ENCODE measurements at regions not wholly inside any gene's neighbourhood (a gene's known extent, or its start where the extent isn't known, plus 50 kb on each side); places are given as distances from the start of the nearest gene placed in this dataset.

DNA sequence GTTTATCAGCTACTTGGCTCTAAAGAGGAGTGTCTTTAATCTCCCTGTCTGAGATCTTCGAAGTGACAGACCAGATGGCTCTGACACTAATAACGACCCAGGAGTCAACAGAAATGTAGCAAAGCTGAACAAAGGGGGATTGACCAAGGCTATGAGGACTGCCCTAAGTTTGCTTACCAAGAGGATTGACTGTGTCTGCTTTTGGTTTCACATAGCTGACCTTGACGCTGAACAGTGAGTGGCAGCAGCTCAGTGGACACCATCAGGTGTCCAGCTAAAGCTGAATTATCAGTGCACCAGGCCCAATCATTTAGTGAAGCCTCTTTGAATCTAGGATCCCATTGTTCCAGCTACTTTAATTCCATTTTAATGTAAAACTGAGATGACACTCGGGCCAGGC is 262.6 kb downstream of the COX7C start:
- no peak overlapping the region for H3K4me2 ChIP-seq (ENCODE audit: low read length)
- no peak overlapping the region for H3K4me3 ChIP-seq (ENCODE audit: low read length)
- no peaks in the 10 kb centered on the region for H3K9me3 ChIP-seq (replicated peaks; ENCODE audit: low read length)
- no peaks in the 10 kb centered on the region for H3K27me3 ChIP-seq (ENCODE audit: control insufficient read depth, insufficient read depth, low read length)
- no peak overlapping the region for H3K9ac ChIP-seq (ENCODE audit: low read depth, low read length)
- H3K36me3 ChIP-seq (ENCODE audit: insufficient read depth, low read length) = no peaks in the 10 kb centered on the region
- H3K4me1 ChIP-seq (ENCODE audit: control insufficient read depth, insufficient read depth, low read length) = no peaks in the 10 kb centered on the region

DNA sequence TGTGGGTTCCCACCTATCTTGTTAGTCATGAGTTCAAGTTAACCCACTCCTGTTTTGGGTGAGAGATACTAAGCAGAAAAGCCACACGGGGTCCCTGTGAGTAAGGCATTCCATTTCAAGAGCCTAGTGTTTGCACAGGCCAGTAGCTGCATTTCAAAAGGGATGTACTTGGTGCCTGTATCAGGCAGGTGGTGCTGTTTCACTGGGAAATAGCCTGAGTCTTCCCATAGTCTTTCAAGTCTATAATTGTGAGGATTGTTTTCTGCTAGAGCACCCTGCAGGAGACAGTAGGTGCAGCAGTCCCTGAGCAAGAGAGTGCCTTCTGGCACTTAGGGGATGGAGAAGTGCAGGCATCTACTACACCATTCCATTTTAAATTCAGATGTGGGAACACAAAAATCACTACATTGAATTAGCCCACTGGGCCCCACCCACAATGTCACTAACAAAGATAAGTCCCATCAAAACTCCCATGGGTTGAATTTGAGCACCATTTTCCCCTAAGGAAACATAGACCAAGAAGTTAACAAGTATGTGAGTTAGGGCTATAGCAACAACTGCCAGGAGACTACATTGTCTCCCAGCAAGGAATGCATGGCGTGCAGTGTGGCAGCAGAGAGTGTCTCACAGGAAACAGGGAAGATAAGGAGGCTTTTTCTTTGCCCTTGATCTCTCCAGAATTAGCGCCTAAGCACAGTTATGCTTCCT is 263.2 kb downstream of the COX7C start:
- Histone ChIP-seq H3K27me3 (ENCODE audit: control insufficient read depth, insufficient read depth, low read length) (no peaks in the 10 kb centered on the region), H3K9me3 (replicated peaks; ENCODE audit: low read length) (no peaks in the 10 kb centered on the region), H3K9ac (ENCODE audit: low read depth, low read length) (no peak overlapping the region), H3K4me1 (ENCODE audit: control insufficient read depth, insufficient read depth, low read length) (no peaks in the 10 kb centered on the region), H3K4me2 (ENCODE audit: low read length) (no peak overlapping the region), H3K4me3 (ENCODE audit: low read length) (no peak overlapping the region), H3K36me3 (ENCODE audit: insufficient read depth, low read length) (no peaks in the 10 kb centered on the region)

DNA sequence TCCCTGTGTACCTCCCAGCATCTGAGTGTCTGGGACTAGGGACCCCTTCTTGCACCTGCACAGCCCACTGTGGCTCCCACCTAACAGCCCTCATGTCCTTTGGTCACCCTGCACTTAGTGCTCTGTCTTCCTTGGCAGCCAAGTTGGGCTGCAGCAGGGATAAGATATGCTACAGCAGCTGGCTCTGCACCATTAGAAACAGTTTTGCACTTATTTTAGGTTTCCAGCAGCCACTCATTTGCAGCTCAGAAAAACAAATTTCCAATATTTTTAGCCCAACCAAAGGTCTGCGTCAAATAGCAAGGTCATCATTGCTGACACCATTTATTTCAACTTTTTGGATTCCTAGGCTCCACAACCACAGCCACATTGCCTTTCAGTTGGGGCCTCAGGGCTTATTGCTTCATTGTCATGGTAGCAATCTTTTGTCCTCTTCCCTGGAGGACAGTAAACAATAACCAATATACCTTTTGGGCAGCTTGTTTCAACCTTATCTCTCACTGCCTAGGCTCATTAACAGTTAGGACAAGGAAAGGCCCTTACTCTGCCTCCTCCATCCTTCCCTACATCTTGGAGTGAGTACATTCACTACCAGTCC is 263.9 kb downstream of the COX7C start:
- H3K36me3 ChIP-seq (ENCODE audit: insufficient read depth, low read length) = no peaks in the 10 kb centered on the region
- H3K9ac ChIP-seq (ENCODE audit: low read depth, low read length) = no peak overlapping the region
- H3K4me2 ChIP-seq (ENCODE audit: low read length) = no peak overlapping the region
- H3K4me1 ChIP-seq (ENCODE audit: control insufficient read depth, insufficient read depth, low read length) = no peaks in the 10 kb centered on the region
- H3K4me3 ChIP-seq (ENCODE audit: low read length) = no peak overlapping the region
- H3K27me3 ChIP-seq (ENCODE audit: control insufficient read depth, insufficient read depth, low read length) = no peaks in the 10 kb centered on the region
- no peaks in the 10 kb centered on the region for H3K9me3 ChIP-seq (replicated peaks; ENCODE audit: low read length)

DNA sequence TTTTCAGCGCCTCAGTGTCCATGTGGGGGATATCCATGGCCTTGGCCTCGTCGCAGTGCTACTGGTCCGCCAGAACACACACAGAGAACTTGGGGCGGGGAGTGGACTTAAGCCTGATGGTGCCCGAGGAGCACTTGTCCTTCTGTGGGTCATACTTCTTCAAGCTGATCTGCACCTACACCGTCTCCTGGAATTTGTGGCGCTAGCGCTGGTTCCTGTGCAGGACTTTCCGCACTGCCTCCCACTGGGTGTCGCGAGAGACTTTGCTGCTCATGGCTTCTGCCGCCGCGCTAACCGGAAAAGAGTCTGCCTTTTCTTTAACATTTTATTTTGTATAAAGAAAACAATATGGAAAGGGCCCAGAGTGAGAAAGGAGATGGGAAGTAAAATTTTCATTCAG is 266.9 kb downstream of the COX7C start:
- Histone ChIP-seq H3K27me3 (ENCODE audit: control insufficient read depth, insufficient read depth, low read length) (peaks cover 3% of the 10 kb centered on the region), H3K9ac (ENCODE audit: low read depth, low read length) (no peak overlapping the region), H3K4me1 (ENCODE audit: control insufficient read depth, insufficient read depth, low read length) (no peaks in the 10 kb centered on the region), H3K36me3 (ENCODE audit: insufficient read depth, low read length) (no peaks in the 10 kb centered on the region), H3K4me3 (ENCODE audit: low read length) (no peak overlapping the region), H3K9me3 (replicated peaks; ENCODE audit: low read length) (no peaks in the 10 kb centered on the region), H3K4me2 (ENCODE audit: low read length) (no peak overlapping the region)

DNA sequence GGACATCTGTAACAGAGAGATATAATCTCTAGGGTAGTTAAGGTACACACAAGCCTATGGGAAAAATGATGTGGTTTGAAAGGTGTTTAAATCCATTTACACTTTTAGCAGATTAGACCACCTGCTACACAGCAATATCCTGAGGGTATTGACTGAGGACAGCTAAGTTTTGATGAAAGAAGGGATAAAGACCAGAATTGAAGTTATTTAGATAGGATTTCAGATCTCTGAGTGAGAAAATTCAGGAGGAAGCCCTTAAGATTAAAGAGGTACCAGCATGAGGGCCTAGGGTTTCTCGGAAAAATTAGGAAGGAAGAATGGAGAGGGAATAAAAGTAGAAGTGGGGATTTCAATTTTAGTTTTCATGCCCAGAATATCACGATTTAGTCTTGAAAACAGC is 267.3 kb downstream of the COX7C start:
- Histone ChIP-seq H3K36me3 (ENCODE audit: insufficient read depth, low read length) (no peaks in the 10 kb centered on the region), H3K9me3 (replicated peaks; ENCODE audit: low read length) (no peaks in the 10 kb centered on the region), H3K27me3 (ENCODE audit: control insufficient read depth, insufficient read depth, low read length) (peaks cover 3% of the 10 kb centered on the region), H3K4me3 (ENCODE audit: low read length) (no peak overlapping the region), H3K4me2 (ENCODE audit: low read length) (no peak overlapping the region), H3K9ac (ENCODE audit: low read depth, low read length) (no peak overlapping the region), H3K4me1 (ENCODE audit: control insufficient read depth, insufficient read depth, low read length) (no peaks in the 10 kb centered on the region)

DNA sequence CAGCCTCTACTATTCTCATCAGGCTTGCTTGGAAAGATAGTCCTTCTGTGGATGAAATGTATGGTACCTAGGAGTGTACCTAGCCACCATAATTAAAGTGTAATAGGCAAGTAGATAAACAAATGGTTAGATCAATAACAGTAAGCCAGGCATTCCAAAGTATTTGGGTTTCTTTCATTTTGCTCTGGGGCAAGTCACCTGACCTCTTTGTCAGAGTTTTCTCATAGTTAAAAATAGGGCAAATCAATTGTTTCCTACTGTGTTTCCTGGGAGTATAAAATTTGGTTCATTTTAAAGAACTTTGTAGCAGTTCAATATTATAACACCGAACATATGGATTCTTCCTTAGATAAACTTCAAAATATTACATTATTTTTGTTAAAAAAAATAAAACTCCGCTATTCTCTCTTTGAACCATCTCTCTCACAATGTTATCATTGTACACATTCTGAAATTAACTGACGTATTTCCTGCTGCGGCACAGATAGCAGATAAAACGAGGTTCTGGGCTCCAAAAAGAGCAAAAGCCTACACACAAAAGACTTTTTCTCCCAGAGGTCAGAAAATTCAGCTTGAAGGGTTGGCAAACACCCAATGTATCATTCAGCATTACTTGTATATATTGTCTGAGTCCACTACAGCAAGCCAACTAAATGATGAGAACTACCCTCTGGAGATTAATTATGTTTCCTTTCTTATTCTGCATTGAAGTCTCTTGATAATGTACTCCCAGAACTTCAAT is 267.9 kb downstream of the COX7C start:
- Histone ChIP-seq H3K4me3 (ENCODE audit: low read length) (no peak overlapping the region), H3K9me3 (replicated peaks; ENCODE audit: low read length) (no peaks in the 10 kb centered on the region), H3K9ac (ENCODE audit: low read depth, low read length) (no peak overlapping the region), H3K4me1 (ENCODE audit: control insufficient read depth, insufficient read depth, low read length) (no peaks in the 10 kb centered on the region), H3K4me2 (ENCODE audit: low read length) (no peak overlapping the region), H3K27me3 (ENCODE audit: control insufficient read depth, insufficient read depth, low read length) (peaks cover 3% of the 10 kb centered on the region), H3K36me3 (ENCODE audit: insufficient read depth, low read length) (no peaks in the 10 kb centered on the region)

DNA sequence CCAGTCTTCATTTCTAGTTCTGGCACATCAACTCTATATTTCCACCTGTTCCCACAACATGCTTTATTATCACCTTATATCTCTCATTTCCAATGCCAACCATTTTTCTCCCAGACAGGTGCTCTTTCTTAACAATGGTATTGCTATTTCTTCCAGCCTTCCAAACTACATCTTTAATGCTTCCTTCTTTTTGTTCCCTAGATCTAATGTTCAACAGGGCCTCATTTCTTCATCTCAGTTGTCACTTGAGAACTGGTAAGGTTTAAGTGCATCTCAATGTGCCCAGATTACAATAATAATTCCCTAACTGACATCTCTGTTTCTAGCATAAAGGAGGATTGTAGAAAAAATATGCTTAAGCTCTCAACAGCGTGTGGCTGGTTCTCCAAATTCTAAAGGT is 272.6 kb downstream of the COX7C start:
- no peak overlapping the region for H3K4me2 ChIP-seq (ENCODE audit: low read length)
- no peak overlapping the region for H3K4me3 ChIP-seq (ENCODE audit: low read length)
- H3K9ac ChIP-seq (ENCODE audit: low read depth, low read length) = no peak overlapping the region
- peaks cover 11% of the 10 kb centered on the region for H3K27me3 ChIP-seq (ENCODE audit: control insufficient read depth, insufficient read depth, low read length)
- H3K36me3 ChIP-seq (ENCODE audit: insufficient read depth, low read length) = no peaks in the 10 kb centered on the region
- no peaks in the 10 kb centered on the region for H3K9me3 ChIP-seq (replicated peaks; ENCODE audit: low read length)
- no peaks in the 10 kb centered on the region for H3K4me1 ChIP-seq (ENCODE audit: control insufficient read depth, insufficient read depth, low read length)

DNA sequence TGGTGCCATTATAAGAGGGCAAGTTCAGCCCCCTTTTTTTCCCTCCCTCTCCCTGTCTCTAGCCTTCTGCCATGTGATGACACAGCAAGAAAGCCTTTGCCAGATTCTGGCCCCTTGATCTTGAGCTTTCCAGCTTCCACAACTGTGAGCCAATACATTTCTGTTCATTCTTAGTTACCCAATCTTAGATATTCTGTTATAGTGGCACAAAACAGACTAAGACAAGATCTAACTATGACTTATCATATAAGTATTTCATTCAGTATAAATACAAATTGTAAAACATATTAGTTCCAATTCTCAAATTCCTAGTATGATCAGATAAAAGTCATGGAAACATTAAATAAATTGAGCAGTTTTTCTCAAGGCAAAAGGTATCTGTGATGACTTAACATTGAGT is 276.3 kb downstream of the COX7C start:
- no peaks in the 10 kb centered on the region for H3K36me3 ChIP-seq (ENCODE audit: insufficient read depth, low read length)
- peaks cover 9% of the 10 kb centered on the region for H3K27me3 ChIP-seq (ENCODE audit: control insufficient read depth, insufficient read depth, low read length)
- no peak overlapping the region for H3K4me2 ChIP-seq (ENCODE audit: low read length)
- H3K4me3 ChIP-seq (ENCODE audit: low read length) = no peak overlapping the region
- H3K9me3 ChIP-seq (replicated peaks; ENCODE audit: low read length) = no peaks in the 10 kb centered on the region
- no peak overlapping the region for H3K9ac ChIP-seq (ENCODE audit: low read depth, low read length)
- no peaks in the 10 kb centered on the region for H3K4me1 ChIP-seq (ENCODE audit: control insufficient read depth, insufficient read depth, low read length)

DNA sequence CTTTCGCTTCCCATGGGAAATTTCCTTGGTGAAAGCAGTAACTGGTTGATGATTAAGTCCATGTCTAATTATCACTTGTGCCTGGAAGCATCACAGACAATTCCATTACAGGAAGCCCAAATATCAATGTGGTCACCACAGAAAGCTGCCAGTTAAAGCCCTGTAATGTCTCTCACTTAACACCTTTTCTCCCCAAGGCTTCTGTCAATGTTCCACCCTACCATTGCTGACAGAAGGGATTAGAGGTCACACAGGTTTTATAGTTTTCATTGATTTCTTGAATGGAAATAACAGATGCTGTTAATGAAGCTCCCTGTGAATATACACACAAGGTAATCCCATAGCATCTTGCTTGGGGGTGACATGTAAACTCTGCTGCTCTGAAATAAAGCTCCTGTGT is 279.2 kb downstream of the COX7C start:
- Histone ChIP-seq H3K36me3 (ENCODE audit: insufficient read depth, low read length) (no peaks in the 10 kb centered on the region), H3K4me3 (ENCODE audit: low read length) (no peak overlapping the region)

DNA sequence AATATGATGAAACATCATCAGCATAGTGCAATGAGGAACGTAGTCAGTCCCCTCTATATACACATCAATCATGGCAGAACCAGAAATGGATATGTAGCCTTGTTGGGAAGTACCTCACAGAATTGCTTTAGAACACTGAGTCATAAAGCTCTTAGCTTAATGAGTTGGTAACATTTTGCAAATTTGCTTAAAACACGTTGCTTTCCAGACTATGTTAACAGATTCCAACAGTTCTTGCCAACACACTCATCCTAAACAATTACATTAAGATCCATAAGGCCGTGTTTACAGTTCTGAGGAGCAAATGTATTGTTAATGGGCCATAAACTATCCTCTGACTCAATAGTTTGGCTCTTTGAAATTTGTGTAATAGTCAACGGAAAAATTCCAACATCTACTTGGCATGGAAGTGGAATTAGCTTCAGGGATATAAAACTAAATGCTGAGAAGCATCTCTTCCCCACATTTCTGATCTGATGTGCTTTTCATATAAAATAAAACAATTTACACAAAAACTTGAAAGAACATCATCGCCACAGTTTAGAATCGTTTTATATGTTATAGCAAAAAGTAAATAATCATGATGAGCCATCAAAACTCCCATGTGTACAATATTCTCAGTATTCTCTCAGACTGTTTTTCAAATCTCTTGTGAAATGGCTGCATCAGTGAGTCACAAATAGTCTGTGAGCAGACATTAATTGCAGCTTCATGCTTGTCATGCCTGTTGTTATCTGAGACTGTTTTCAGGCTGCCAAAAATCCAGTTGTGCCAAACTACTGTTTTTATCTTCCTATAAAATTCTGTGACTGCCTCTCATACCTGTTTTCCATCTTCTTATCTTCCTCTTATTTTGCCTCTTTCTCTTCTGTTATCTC is 291.9 kb downstream of the COX7C start:
- Histone ChIP-seq H3K27me3 (ENCODE audit: control insufficient read depth, insufficient read depth, low read length) (no peaks in the 10 kb centered on the region), H3K4me2 (ENCODE audit: low read length) (peak overlapping the region; percentile 60), H3K36me3 (ENCODE audit: insufficient read depth, low read length) (no peaks in the 10 kb centered on the region)

More for the DNA sequence above, 279.2 kb downstream of the COX7C start:
- Histone ChIP-seq H3K4me2 (ENCODE audit: low read length) (no peak overlapping the region), H3K27me3 (ENCODE audit: control insufficient read depth, insufficient read depth, low read length) (peaks cover 3% of the 10 kb centered on the region), H3K9me3 (replicated peaks; ENCODE audit: low read length) (no peaks in the 10 kb centered on the region), H3K4me1 (ENCODE audit: control insufficient read depth, insufficient read depth, low read length) (no peaks in the 10 kb centered on the region), H3K9ac (ENCODE audit: low read depth, low read length) (no peak overlapping the region)

DNA sequence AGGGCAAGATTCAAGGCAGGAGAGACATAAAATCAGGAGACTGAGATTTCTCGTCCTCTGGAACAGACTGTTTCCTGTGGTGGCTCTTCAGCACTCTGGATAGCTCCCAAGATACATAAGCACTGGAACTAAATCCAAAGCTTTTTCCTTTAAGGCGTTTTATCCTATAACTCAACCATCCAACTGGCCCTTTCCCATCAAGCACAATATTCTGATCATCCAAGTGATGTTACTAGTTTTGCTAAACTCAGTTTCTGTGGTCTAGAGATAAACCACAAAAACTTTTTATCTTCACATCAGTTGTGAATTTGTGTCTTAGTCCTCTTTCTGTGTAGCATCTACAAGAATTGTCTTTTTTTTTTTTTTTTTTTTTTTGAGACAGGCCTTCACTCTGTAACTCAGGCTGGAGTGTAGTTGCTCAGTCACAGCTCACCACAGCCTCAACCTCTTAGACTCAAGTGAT is 299.4 kb downstream of the COX7C start:
- H3K9me3 ChIP-seq (replicated peaks; ENCODE audit: low read length) = no peaks in the 10 kb centered on the region
- H3K4me1 ChIP-seq (ENCODE audit: control insufficient read depth, insufficient read depth, low read length) = no peaks in the 10 kb centered on the region
- no peak overlapping the region for H3K9ac ChIP-seq (ENCODE audit: low read depth, low read length)
- H3K4me3 ChIP-seq (ENCODE audit: low read length) = no peak overlapping the region
- H3K36me3 ChIP-seq (ENCODE audit: insufficient read depth, low read length) = no peaks in the 10 kb centered on the region
- H3K27me3 ChIP-seq (ENCODE audit: control insufficient read depth, insufficient read depth, low read length) = no peaks in the 10 kb centered on the region
- no peak overlapping the region for H3K4me2 ChIP-seq (ENCODE audit: low read length)

More for the DNA sequence above, 291.9 kb downstream of the COX7C start:
- Histone ChIP-seq H3K9me3 (replicated peaks; ENCODE audit: low read length) (no peaks in the 10 kb centered on the region), H3K4me3 (ENCODE audit: low read length) (no peak overlapping the region), H3K4me1 (ENCODE audit: control insufficient read depth, insufficient read depth, low read length) (peaks cover 22% of the 10 kb centered on the region), H3K9ac (ENCODE audit: low read depth, low read length) (no peak overlapping the region)

Data from skeletal muscle satellite cell (primary cell).